Naive thymus-derived CD8-positive, alpha-beta T cell (primary cell): ENCODE measurements at regions not wholly inside any gene's neighbourhood (a gene's known extent, or its start where the extent isn't known, plus 50 kb on each side); places are given as distances from the start of the nearest gene placed in this dataset.

Source experiments
- ATAC-seq, 2 donors: fragments of 150-1000 bp; cut with Tn5 transposase in 1 of 2; sonication (Bioruptor Pico), chemical (Tn5 transposase) in 1 of 2; 1 replicate in 1 of 2; 2 replicates in 1 of 2; pipeline ENCODE4 v1.10.0; 2021; ENCODE audit warnings: mild to moderate bottlenecking in 2 of 2, moderate library complexity in 2 of 2
- POLR2A ChIA-PET: fragments of 350-600 bp; sonication (Branson Sonifier 250); formaldehyde crosslinking; loops from one replicate; lab custom pipeline; 2021; ENCODE audit warnings: antibody characterized with exemption; lab: Charles Lee
- DNase-seq, 10 donors: peaks; one replicate each; pipeline versions ENCODE4 v3.0.0 to v3.0.0-alpha.2; 2020 to 2022
- H3K27ac Mint-ChIP-seq, 10 donors: one replicate each; pipeline ENCODE4 v1.8.0; 2020 to 2022; ENCODE audit warnings: mild to moderate bottlenecking in 10 of 10, mixed read lengths in 10 of 10, moderate library complexity in 4 of 10, inconsistent platforms in 1 of 10
- H3K27me3 Mint-ChIP-seq, 5 donors: one replicate each; pipeline ENCODE4 v1.8.0; 2021 to 2022; ENCODE audit warnings: mixed read lengths in 5 of 5
- H3K36me3 Mint-ChIP-seq, 3 donors: one replicate each; pipeline ENCODE4 v1.8.0; 2020 to 2022; ENCODE audit warnings: mixed read lengths in 3 of 3, mild to moderate bottlenecking in 2 of 3, inconsistent platforms in 1 of 3
- H3K4me1 Mint-ChIP-seq, 4 donors: one replicate each; pipeline ENCODE4 v1.8.0; 2021 to 2022; ENCODE audit warnings: mixed read lengths in 4 of 4
- H3K4me3 Mint-ChIP-seq, 10 donors: one replicate each; pipeline ENCODE4 v1.8.0; 2020 to 2022; ENCODE audit warnings: mild to moderate bottlenecking in 10 of 10, mixed read lengths in 10 of 10, moderate library complexity in 6 of 10, inconsistent platforms in 1 of 10
- H3K9me3 Mint-ChIP-seq, 9 donors: one replicate each; pipeline ENCODE4 v1.8.0; 2020 to 2022; ENCODE audit warnings: mixed read lengths in 9 of 9, mild to moderate bottlenecking in 3 of 9, inconsistent platforms in 1 of 9, moderate library complexity in 1 of 9

DNA sequence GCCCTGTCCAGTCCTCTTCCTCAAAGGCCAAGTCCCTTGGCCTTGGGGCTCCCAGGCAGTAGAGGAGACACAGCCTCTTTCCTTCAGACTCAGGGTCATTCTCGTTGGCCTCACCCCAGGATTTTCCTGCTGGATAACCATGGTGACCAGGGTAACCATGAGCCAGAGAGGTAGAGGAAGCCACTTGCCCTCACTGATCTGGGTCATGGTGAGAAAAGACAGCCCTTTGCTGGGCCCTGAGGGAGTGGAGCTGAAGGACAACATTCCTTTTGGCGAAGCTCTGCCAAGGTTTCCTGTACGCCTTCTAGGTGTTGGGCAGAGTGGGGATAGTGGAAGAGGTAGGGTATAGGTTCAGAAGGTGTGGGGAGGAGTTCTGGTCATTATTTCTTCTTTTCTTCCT, 53.1 kb upstream of the WNT4 start:
- ATAC-seq = no peak
- Mint-ChIP-seq H3K36me3 (no peaks in the 10 kb centered on the region), H3K27me3 (peaks cover 0 to 30% (median 19%) of the 10 kb centered on the region in 5 donors), H3K9me3 (no peaks in the 10 kb centered on the region), H3K4me1 (peaks cover 0 to 4% (median 0%) of the 10 kb centered on the region in 4 donors), H3K27ac (no peak overlapping the region), H3K4me3 (no peak overlapping the region)
- POLR2A ChIA-PET = no interaction called here
- no peak for DNase-seq

GRCh38 chr1:22196641-22197040, 53.7 kb upstream of the WNT4 start:
- no peaks in the 10 kb centered on the region for H3K9me3 Mint-ChIP-seq
- H3K36me3 Mint-ChIP-seq = no peaks in the 10 kb centered on the region
- no peak overlapping the region for H3K27ac Mint-ChIP-seq
- no peak for DNase-seq
- H3K27me3 Mint-ChIP-seq = peaks cover 0 to 25% (median 18%) of the 10 kb centered on the region in 5 donors
- H3K4me1 Mint-ChIP-seq = peaks cover 0 to 3% (median 0%) of the 10 kb centered on the region in 4 donors
- POLR2A ChIA-PET = no interaction called here
- H3K4me3 Mint-ChIP-seq = no peak overlapping the region
- ATAC-seq = no peak

GRCh38 chr1:22197644-22198043, 54.7 kb upstream of the WNT4 start:
- POLR2A ChIA-PET = no interaction called here
- Mint-ChIP-seq H3K27me3 (peaks cover 1 to 25% (median 22%) of the 10 kb centered on the region in 5 donors), H3K9me3 (no peaks in the 10 kb centered on the region), H3K4me3 (no peak overlapping the region), H3K4me1 (peaks cover 0 to 1% (median 0%) of the 10 kb centered on the region in 4 donors), H3K27ac (no peak overlapping the region), H3K36me3 (no peaks in the 10 kb centered on the region)
- ATAC-seq (no peak), DNase-seq (no peak)

DNA sequence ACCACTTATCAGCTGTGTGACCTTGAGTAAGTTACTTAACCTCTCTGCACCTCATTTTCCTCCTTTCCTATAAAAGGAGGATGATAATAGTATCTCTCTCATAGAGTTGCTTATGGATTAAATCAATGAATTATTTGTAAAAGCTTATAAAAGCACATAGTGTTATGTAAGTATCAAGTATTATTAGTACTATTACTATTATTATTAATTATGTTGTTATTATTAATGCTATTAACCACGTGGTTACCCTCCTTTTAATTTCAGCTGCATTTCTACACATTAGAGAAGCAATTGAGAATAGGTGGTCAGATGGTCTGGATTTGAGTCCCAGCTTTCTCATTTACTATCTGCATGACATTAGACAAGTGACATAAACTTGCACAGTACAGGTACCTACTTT, 58.1 kb upstream of the WNT4 start:
- no peak overlapping the region for H3K4me3 Mint-ChIP-seq
- DNase-seq (no peak), ATAC-seq (no peak)
- POLR2A ChIA-PET = no interaction called here
- H3K27me3 Mint-ChIP-seq = peaks cover 13 to 40% (median 32%) of the 10 kb centered on the region in 5 donors
- peaks cover 0 to 1% (median 0%) of the 10 kb centered on the region in 4 donors for H3K4me1 Mint-ChIP-seq
- no peaks in the 10 kb centered on the region for H3K9me3 Mint-ChIP-seq
- H3K36me3 Mint-ChIP-seq = no peaks in the 10 kb centered on the region
- H3K27ac Mint-ChIP-seq = no peak overlapping the region

GRCh38 chr1:22203335-22203734, 60.4 kb upstream of the WNT4 start:
- H3K9me3 Mint-ChIP-seq = no peaks in the 10 kb centered on the region
- H3K27me3 Mint-ChIP-seq = peaks cover 15 to 50% (median 45%) of the 10 kb centered on the region in 5 donors
- POLR2A ChIA-PET = interaction anchor here (0.6 to 0.8 kb wide), 2 partner anchors 11 to 828 kb away, joined by 4 to 5 read pairs; no protein-coding TSS in a partner anchor
- H3K4me3 Mint-ChIP-seq = no peak overlapping the region
- no peaks in the 10 kb centered on the region for H3K36me3 Mint-ChIP-seq
- no peak overlapping the region for H3K27ac Mint-ChIP-seq
- DNase-seq (no peak), ATAC-seq (no peak)
- peaks cover 0 to 2% (median 0%) of the 10 kb centered on the region in 4 donors for H3K4me1 Mint-ChIP-seq

DNA sequence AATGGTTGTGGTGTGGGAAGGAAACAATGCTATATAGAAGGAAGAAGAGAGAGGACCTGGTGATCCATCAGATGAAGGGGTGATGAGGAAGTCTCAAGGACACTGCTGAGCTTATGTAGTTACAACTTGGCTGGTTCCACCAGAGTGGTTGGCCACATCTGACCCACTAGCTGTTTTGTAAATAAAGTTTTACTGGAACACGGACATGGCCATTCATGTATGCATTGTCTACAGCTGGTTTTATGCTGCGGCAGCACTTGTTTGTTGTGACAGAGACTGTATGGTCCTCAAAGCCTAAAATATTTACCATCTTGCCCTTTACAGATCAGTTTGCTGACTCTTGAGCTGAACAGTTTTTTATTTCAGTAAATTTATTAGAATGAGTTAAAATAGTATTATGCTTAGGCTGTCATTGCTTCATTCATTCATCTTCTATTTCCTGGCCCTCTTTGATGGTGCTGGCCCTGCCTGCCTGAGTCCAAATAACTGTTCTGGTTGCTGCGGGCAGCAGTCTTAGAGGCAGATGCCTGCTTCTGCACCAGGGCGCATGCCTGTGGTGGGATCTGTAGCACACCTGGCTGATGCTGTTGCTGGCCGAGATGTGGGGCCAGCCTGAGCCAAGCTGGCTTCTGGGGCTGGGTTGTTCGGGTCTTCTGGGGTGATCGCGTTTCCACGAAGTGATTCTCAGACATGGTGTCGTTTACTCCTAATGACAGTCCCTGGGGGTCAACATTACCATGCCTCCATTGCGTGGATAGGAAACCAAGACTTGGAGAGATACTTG, 61.4 kb upstream of the WNT4 start:
- Mint-ChIP-seq H3K36me3 (no peaks in the 10 kb centered on the region), H3K27me3 (peaks cover 17 to 56% (median 46%) of the 10 kb centered on the region in 5 donors), H3K4me3 (no peak overlapping the region), H3K4me1 (peaks cover 0 to 2% (median 0%) of the 10 kb centered on the region in 4 donors), H3K27ac (peak overlapping the region in 1 of 10 donors; percentile 56), H3K9me3 (no peaks in the 10 kb centered on the region)
- DNase-seq = no peak
- POLR2A ChIA-PET = interaction anchor here (0.8 kb wide), 1 partner anchor 12 kb away, joined by 4 read pairs; no protein-coding TSS in a partner anchor
- no peak for ATAC-seq

DNA sequence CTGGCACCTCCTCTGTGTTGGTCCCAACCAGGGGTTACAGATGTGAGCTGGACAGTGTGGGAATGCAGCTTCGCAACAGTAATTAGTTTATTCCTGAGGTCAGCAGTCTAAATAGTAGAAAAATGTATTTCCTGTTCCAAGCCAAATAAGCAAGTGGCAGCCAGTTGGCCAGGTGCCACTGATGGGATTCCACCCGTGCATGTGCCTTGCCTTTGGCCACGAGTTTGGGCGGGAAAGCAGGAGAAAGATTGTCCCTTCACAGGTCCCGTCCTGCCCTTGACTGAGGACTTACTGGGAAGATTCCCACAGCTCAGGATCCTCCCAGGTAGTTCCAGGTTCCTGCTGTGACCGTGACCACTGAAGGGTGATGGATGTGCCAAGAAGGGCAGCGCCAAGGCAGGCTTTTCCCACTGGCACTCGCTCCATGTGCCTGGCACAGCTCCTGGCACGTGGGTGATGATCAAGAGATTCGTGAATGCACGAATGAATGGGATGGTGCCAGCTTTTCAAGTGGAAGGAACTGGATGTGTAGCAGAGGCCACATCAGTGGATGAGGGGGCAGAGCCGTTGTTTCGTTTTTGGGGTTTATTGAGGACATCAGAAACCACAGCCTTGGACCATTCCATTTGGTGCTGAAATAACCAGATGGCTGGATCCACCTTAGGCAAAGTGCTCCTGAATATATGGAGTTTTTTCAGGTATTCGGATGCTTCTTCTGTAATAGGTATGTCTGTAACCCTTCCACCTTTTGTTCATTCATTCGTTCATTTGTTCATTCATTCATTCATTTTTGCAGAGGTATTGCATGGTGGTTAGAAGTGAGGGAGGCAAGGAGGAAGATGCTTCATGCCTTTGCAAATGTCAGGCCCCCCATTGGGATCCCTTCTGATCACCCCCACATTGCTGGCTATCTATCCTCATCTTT, 62.4 kb upstream of the WNT4 start:
- H3K4me3 Mint-ChIP-seq = no peak overlapping the region
- H3K27ac Mint-ChIP-seq = peak overlapping the region in 1 of 10 donors; percentile 18
- no peak for DNase-seq
- no peaks in the 10 kb centered on the region for H3K36me3 Mint-ChIP-seq
- H3K4me1 Mint-ChIP-seq = peaks cover 0 to 5% (median 0%) of the 10 kb centered on the region in 4 donors
- ATAC-seq = no peak
- peaks cover 21 to 66% (median 50%) of the 10 kb centered on the region in 5 donors for H3K27me3 Mint-ChIP-seq
- H3K9me3 Mint-ChIP-seq = no peaks in the 10 kb centered on the region
- POLR2A ChIA-PET = no interaction called here

GRCh38 chr1:22206551-22207125, 63.7 kb upstream of the WNT4 start:
- peaks cover 0 to 3% (median 0%) of the 10 kb centered on the region in 9 donors for H3K9me3 Mint-ChIP-seq
- no peak for ATAC-seq
- no peak overlapping the region for H3K4me3 Mint-ChIP-seq
- H3K27ac Mint-ChIP-seq = no peak overlapping the region
- H3K36me3 Mint-ChIP-seq = no peaks in the 10 kb centered on the region
- POLR2A ChIA-PET = interaction anchor here (0.6 kb wide), 1 partner anchor 224 kb away, joined by 3 read pairs; no protein-coding TSS in a partner anchor
- no peak for DNase-seq
- H3K27me3 Mint-ChIP-seq = peaks cover 25 to 80% (median 60%) of the 10 kb centered on the region in 5 donors
- H3K4me1 Mint-ChIP-seq = peaks cover 0 to 5% (median 0%) of the 10 kb centered on the region in 4 donors

GRCh38 chr1:22207511-22208267, 64.8 kb upstream of the WNT4 start:
- Mint-ChIP-seq H3K36me3 (no peaks in the 10 kb centered on the region), H3K9me3 (peaks cover 0 to 3% (median 0%) of the 10 kb centered on the region in 9 donors), H3K4me1 (peaks cover 0 to 5% (median 0%) of the 10 kb centered on the region in 4 donors), H3K27ac (no peak overlapping the region), H3K4me3 (no peak overlapping the region), H3K27me3 (peaks cover 27 to 89% (median 63%) of the 10 kb centered on the region in 5 donors)
- DNase-seq (no peak), ATAC-seq (no peak)
- POLR2A ChIA-PET = no interaction called here

- POLR2A ChIA-PET = no interaction called here
- peaks cover 0 to 3% (median 0%) of the 10 kb centered on the region in 9 donors for H3K9me3 Mint-ChIP-seq
- ATAC-seq (no peak), DNase-seq (no peak)
- no peak overlapping the region for H3K27ac Mint-ChIP-seq
- peaks cover 25 to 89% (median 64%) of the 10 kb centered on the region in 5 donors for H3K27me3 Mint-ChIP-seq
- no peak overlapping the region for H3K4me3 Mint-ChIP-seq
- peaks cover 0 to 5% (median 0%) of the 10 kb centered on the region in 4 donors for H3K4me1 Mint-ChIP-seq
- no peaks in the 10 kb centered on the region for H3K36me3 Mint-ChIP-seq
Measured at GRCh38 chr1:22208268-22208972, 65.5 kb upstream of the WNT4 start.

DNA sequence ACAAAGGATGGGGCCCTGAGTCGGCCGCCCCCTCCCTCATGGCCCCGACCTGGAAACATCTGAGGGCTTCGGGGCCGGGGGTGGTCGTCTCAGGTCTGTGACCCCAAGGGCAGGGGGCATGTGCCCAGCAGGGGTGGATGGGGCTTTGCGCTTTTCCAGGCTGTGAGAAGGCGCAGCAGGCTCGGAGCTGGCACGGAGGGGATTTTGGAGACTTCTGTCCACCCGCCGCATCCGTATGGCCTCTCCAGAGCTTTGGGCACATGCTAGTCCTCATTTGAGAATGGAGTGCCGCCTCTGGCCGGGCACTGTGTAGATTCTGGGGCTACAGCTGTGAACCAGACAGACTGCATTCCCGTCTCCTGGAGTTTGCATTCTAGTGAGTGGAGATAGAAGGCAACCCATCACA, 66.1 kb upstream of the WNT4 start:
- Mint-ChIP-seq H3K27me3 (peaks cover 21 to 85% (median 58%) of the 10 kb centered on the region in 5 donors), H3K4me1 (peaks cover 0 to 5% (median 0%) of the 10 kb centered on the region in 4 donors), H3K4me3 (no peak overlapping the region), H3K36me3 (no peaks in the 10 kb centered on the region), H3K27ac (no peak overlapping the region), H3K9me3 (peaks cover 0 to 3% (median 0%) of the 10 kb centered on the region in 9 donors)
- POLR2A ChIA-PET = no interaction called here
- peak in 1 of 10 donors; percentile 4 for DNase-seq
- no peak for ATAC-seq
